ENCODE measurements at regions not wholly inside any gene's neighbourhood (a gene's known extent, or its start where the extent isn't known, plus 50 kb on each side); places are given as distances from the start of the nearest gene placed in this dataset.

DNA sequence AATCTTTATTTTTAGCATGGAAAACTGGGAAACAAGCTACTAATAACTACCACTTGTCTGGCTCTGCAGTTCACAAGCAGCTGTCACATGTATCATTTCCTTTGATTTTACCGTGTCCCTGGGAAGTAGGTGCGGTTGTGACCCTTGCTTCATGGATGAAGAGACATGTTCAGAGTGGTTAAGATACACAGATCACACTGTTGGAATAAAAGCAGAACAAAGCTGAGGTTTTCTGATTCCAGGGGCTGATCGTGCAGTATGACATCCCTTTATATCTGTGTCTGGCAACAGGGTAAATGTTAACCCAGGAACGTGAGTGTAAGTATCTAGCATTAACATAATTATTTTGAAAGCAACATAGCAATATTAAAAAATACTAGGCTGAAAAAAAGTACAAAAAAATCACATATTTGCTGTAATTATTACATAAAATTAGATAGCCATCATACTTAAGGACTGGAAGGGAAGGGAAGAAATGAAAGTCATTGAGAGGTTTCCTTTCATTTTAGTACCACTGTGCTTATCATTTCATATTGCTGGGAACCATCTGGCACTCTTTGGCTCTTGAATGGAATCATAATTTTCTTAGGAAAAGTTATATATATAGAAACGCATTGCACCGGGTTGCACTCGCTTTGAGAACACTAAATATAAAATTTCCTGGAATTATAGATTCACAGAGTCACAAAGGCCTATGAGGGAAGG lies 62.8 kb upstream of the PAXBP1 start:
- no peaks in the 10 kb centered on the region for H3K4me1 Mint-ChIP-seq (ENCODE audit: low read depth, unreplicated experiment)
- H3K9me3 Mint-ChIP-seq (ENCODE audit: unreplicated experiment) = no peaks in the 10 kb centered on the region
- H3K27me3 Mint-ChIP-seq (ENCODE audit: insufficient read depth, unreplicated experiment) = peaks cover 3% of the 10 kb centered on the region
- CTCF ChIA-PET = interaction anchor here (0.6 kb wide), 2 partner anchors 17 to 323 kb away, joined by 3 to 4 read pairs; no protein-coding TSS in a partner anchor
- Histone ChIP-seq H3K9me3 (no peaks in the 10 kb centered on the region; the same call in 1 of the 2 replicates), H3K27me3 (replicated peaks; ENCODE audit: control insufficient read depth, insufficient read depth, low read length) (no peaks in the 10 kb centered on the region; the same call in 1 of the 2 replicates), H3K4me1 (no peaks in the 10 kb centered on the region), H3K36me3 (ENCODE audit: control insufficient read depth, insufficient read depth, low read length) (no peaks in the 10 kb centered on the region), H3K4me3 (ENCODE audit: low read depth, low read length) (no peak overlapping the region)
- H3K27ac Mint-ChIP-seq (ENCODE audit: unreplicated experiment) = no peak overlapping the region
- no peaks in the 10 kb centered on the region for H3K36me3 Mint-ChIP-seq (ENCODE audit: insufficient read depth, unreplicated experiment)
- DNase-seq = no peak
- intact Hi-C loops (cut with micrococcal nuclease; ENCODE audit: unreplicated experiment) = loop anchor here (5.0 kb wide), 1 partner anchor 83 kb away; no protein-coding TSS in a partner anchor
- POLR2A ChIA-PET = no interaction called here
- no peak overlapping the region for H3K4me3 Mint-ChIP-seq (ENCODE audit: unreplicated experiment)
- TF ChIP-seq, protein P1, sequence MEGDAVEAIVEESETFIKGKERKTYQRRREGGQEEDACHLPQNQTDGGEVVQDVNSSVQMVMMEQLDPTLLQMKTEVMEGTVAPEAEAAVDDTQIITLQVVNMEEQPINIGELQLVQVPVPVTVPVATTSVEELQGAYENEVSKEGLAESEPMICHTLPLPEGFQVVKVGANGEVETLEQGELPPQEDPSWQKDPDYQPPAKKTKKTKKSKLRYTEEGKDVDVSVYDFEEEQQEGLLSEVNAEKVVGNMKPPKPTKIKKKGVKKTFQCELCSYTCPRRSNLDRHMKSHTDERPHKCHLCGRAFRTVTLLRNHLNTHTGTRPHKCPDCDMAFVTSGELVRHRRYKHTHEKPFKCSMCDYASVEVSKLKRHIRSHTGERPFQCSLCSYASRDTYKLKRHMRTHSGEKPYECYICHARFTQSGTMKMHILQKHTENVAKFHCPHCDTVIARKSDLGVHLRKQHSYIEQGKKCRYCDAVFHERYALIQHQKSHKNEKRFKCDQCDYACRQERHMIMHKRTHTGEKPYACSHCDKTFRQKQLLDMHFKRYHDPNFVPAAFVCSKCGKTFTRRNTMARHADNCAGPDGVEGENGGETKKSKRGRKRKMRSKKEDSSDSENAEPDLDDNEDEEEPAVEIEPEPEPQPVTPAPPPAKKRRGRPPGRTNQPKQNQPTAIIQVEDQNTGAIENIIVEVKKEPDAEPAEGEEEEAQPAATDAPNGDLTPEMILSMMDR (IDR thresholded peaks at IDR 0.05; ENCODE audit: insufficient read depth in 1 of 2, low read depth in 1 of 2, low read length in 1 of 2, severe bottlenecking in 1 of 2, unreplicated experiment in 1 of 2) = no peak
- BruUV-seq (replicated peaks) = no TSS peak

- peaks cover 6% of the 10 kb centered on the region for H3K27me3 Mint-ChIP-seq (ENCODE audit: insufficient read depth, unreplicated experiment)
- no peaks in the 10 kb centered on the region; the same call in 1 of the 2 replicates for H3K9me3 ChIP-seq
- no peaks in the 10 kb centered on the region for H3K36me3 ChIP-seq (ENCODE audit: control insufficient read depth, insufficient read depth, low read length)
- no peaks in the 10 kb centered on the region for H3K36me3 Mint-ChIP-seq (ENCODE audit: insufficient read depth, unreplicated experiment)
- no peaks in the 10 kb centered on the region for H3K4me1 ChIP-seq
- no peaks in the 10 kb centered on the region for H3K4me1 Mint-ChIP-seq (ENCODE audit: low read depth, unreplicated experiment)
- no peaks in the 10 kb centered on the region; the same call in 1 of the 2 replicates for H3K27me3 ChIP-seq (replicated peaks; ENCODE audit: control insufficient read depth, insufficient read depth, low read length)
- no peak overlapping the region for H3K4me3 ChIP-seq (ENCODE audit: low read depth, low read length)
- no peak overlapping the region for H3K4me3 Mint-ChIP-seq (ENCODE audit: unreplicated experiment)
- TF ChIP-seq, protein P1 (IDR thresholded peaks at IDR 0.05; ENCODE audit: insufficient read depth in 1 of 2, low read depth in 1 of 2, low read length in 1 of 2, severe bottlenecking in 1 of 2, unreplicated experiment in 1 of 2) = no peak
- ChIA-PET CTCF (no interaction called here), POLR2A (no interaction called here)
- intact Hi-C loops (cut with micrococcal nuclease; ENCODE audit: unreplicated experiment) = loop anchor here (5.0 kb wide), 1 partner anchor 82 kb away; no protein-coding TSS in a partner anchor
- DNase-seq = no peak
- H3K27ac Mint-ChIP-seq (ENCODE audit: unreplicated experiment) = no peak overlapping the region
- no TSS peak for BruUV-seq (replicated peaks)
- no peaks in the 10 kb centered on the region for H3K9me3 Mint-ChIP-seq (ENCODE audit: unreplicated experiment)
Measured at GRCh38 chr21:32834916-32835235, 63.3 kb upstream of the PAXBP1 start.

DNA sequence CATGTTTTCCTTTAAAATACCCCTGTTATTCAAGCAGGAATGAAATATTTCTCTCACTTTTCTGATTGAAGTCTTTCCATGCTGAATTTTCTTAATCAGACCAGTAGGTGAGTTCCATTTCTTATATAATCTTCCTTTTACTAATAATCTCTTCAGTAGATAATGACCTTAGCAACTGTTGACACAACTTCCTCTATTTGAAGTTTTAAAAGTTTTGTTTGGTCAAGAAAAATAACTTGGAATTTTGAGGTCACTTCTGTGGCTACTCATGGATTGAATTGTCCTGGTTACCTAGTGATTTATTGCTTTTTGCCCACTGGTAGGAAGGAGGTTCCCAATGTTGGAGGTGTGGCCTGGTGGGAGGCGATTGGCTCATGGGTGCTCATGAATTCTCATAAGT lies 70.6 kb upstream of the PAXBP1 start:
- Histone ChIP-seq H3K9me3 (no peaks in the 10 kb centered on the region), H3K27me3 (replicated peaks; ENCODE audit: control insufficient read depth, insufficient read depth, low read length) (no peaks in the 10 kb centered on the region), H3K4me1 (no peaks in the 10 kb centered on the region), H3K4me3 (ENCODE audit: low read depth, low read length) (no peak overlapping the region), H3K36me3 (ENCODE audit: control insufficient read depth, insufficient read depth, low read length) (no peaks in the 10 kb centered on the region)
- Mint-ChIP-seq H3K27ac (ENCODE audit: unreplicated experiment) (no peak overlapping the region), H3K36me3 (ENCODE audit: insufficient read depth, unreplicated experiment) (no peaks in the 10 kb centered on the region), H3K4me3 (ENCODE audit: unreplicated experiment) (no peak overlapping the region), H3K4me1 (ENCODE audit: low read depth, unreplicated experiment) (no peaks in the 10 kb centered on the region), H3K27me3 (ENCODE audit: insufficient read depth, unreplicated experiment) (peaks cover 6% of the 10 kb centered on the region), H3K9me3 (ENCODE audit: unreplicated experiment) (no peaks in the 10 kb centered on the region)
- BruUV-seq (replicated peaks) = no TSS peak
- ChIA-PET POLR2A (no interaction called here), CTCF (no interaction called here)
- TF ChIP-seq, protein P1 (IDR thresholded peaks at IDR 0.05; ENCODE audit: insufficient read depth in 1 of 2, low read depth in 1 of 2, low read length in 1 of 2, severe bottlenecking in 1 of 2, unreplicated experiment in 1 of 2) = no peak
- intact Hi-C loops (cut with micrococcal nuclease; ENCODE audit: unreplicated experiment) = no loop called here
- DNase-seq = no peak
